Peyer's patch (tissue), 4 donors: ENCODE measurements at regions not wholly inside any gene's neighbourhood (a gene's known extent, or its start where the extent isn't known, plus 50 kb on each side); places are given as distances from the start of the nearest gene placed in this dataset.

Experiments used
- DNase-seq, 3 donors: peaks; one replicate each; pipeline ENCODE4 v3.0.0-alpha.2; 2017 to 2019
- H3K27ac ChIP-seq, 4 donors: fragments of 200-600 bp; sonication (generic); one replicate each; pipeline ENCODE4 v1.5.1; 2016 to 2019
- H3K27me3 ChIP-seq, 2 donors: fragments of 200-600 bp; sonication (generic); one replicate each; pipeline ENCODE4 v1.5.1; 2019
- H3K36me3 ChIP-seq, 3 donors: fragments of 200-600 bp; sonication (generic); one replicate each; pipeline ENCODE4 v1.5.1; 2016 to 2019
- H3K4me1 ChIP-seq, 4 donors: fragments of 200-600 bp; sonication (generic); one replicate each; pipeline ENCODE4 v1.5.1; 2016 to 2019
- H3K4me3 ChIP-seq, 4 donors: fragments of 200-600 bp; sonication (generic); 1 replicate in 3 of 4; 2 replicates in 1 of 4; pipeline ENCODE4 v1.5.1; 2016 to 2019; ENCODE audit warnings: mild to moderate bottlenecking in 1 of 4
- H3K9me3 ChIP-seq, 4 donors: fragments of 200-600 bp; sonication (generic); one replicate each; pipeline ENCODE4 v1.5.1; 2016 to 2019; ENCODE audit warnings: mild to moderate bottlenecking in 1 of 4
- CTCF ChIP-seq, 6 experiments: fragments of 450-650 bp in 4 of 6; fragments of 200-600 bp in 2 of 6; sonication (generic) in 1 of 6; IDR thresholded peaks; one replicate each; pipeline ENCODE4 v1.5.1; 2017 to 2019; ENCODE audit warnings: antibody characterized with exemption in 6 of 6, mild to moderate bottlenecking in 3 of 6, moderate library complexity in 1 of 6
- POLR2A ChIP-seq, 2 donors: fragments of 450-650 bp; IDR thresholded peaks; one replicate each; pipeline ENCODE4 v1.5.1; 2017; ENCODE audit warnings: antibody characterized with exemption in 2 of 2, mild to moderate bottlenecking in 2 of 2, moderate library complexity in 2 of 2

GRCh38 chr10:78945838-78946237 lies 122.9 kb upstream of the ZMIZ1 start:
- peaks cover 0 to 12% (median 0%) of the 10 kb centered on the region in 4 donors for H3K4me1 ChIP-seq
- no peak for DNase-seq
- H3K27me3 ChIP-seq = no peaks in the 10 kb centered on the region
- peak overlapping the region in 1 of 4 donors; percentile 21 for H3K27ac ChIP-seq
- no peaks in the 10 kb centered on the region for H3K36me3 ChIP-seq
- no peak for TF ChIP-seq POLR2A (IDR thresholded peaks at IDR 0.05)
- TF ChIP-seq CTCF (IDR thresholded peaks at IDR 0.05) = no peak
- H3K4me3 ChIP-seq = no peak overlapping the region
- no peaks in the 10 kb centered on the region for H3K9me3 ChIP-seq

DNA sequence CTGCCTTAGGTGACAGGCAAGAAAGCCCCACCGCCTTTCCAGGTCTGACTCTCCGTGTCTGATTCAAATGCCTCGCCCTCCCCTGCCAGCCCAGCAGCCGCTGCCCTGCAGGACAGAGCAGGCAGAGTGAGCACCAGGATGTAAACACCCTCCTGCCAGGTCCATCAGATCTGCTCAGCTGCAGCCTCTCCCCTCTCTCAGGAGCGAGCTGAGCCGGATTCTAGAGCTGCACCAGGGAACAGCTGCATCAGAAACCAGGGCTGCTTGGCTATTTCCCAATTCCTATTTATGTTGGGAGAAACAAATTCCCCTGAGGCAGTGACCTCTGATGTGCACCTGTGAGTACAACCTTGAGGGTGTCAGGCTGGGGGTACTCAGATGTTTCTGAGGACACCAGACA lies 121.5 kb upstream of the ZMIZ1 start:
- no peak for TF ChIP-seq POLR2A (IDR thresholded peaks at IDR 0.05)
- TF ChIP-seq CTCF (IDR thresholded peaks at IDR 0.05) = no peak
- no peaks in the 10 kb centered on the region for H3K27me3 ChIP-seq
- H3K4me1 ChIP-seq = peaks cover 0 to 12% (median 0%) of the 10 kb centered on the region in 4 donors
- no peaks in the 10 kb centered on the region for H3K9me3 ChIP-seq
- no peak overlapping the region for H3K4me3 ChIP-seq
- no peak overlapping the region for H3K27ac ChIP-seq
- no peak for DNase-seq
- no peaks in the 10 kb centered on the region for H3K36me3 ChIP-seq

GRCh38 chr10:78947733-78948132 lies 121.0 kb upstream of the ZMIZ1 start:
- no peak overlapping the region for H3K27ac ChIP-seq
- no peak overlapping the region for H3K4me3 ChIP-seq
- H3K27me3 ChIP-seq = no peaks in the 10 kb centered on the region
- H3K4me1 ChIP-seq = peaks cover 0 to 12% (median 0%) of the 10 kb centered on the region in 4 donors
- TF ChIP-seq POLR2A (IDR thresholded peaks at IDR 0.05) (no peak), CTCF (IDR thresholded peaks at IDR 0.05) (no peak)
- no peaks in the 10 kb centered on the region for H3K9me3 ChIP-seq
- H3K36me3 ChIP-seq = no peaks in the 10 kb centered on the region
- DNase-seq = no peak

GRCh38 chr10:78948621-78949030 lies 120.1 kb upstream of the ZMIZ1 start:
- Histone ChIP-seq H3K27ac (no peak overlapping the region), H3K4me3 (no peak overlapping the region), H3K4me1 (peaks cover 0 to 19% (median 0%) of the 10 kb centered on the region in 4 donors), H3K9me3 (no peaks in the 10 kb centered on the region), H3K27me3 (no peaks in the 10 kb centered on the region), H3K36me3 (no peaks in the 10 kb centered on the region)
- DNase-seq = no peak
- TF ChIP-seq CTCF (IDR thresholded peaks at IDR 0.05) (no peak), POLR2A (IDR thresholded peaks at IDR 0.05) (no peak)

DNA sequence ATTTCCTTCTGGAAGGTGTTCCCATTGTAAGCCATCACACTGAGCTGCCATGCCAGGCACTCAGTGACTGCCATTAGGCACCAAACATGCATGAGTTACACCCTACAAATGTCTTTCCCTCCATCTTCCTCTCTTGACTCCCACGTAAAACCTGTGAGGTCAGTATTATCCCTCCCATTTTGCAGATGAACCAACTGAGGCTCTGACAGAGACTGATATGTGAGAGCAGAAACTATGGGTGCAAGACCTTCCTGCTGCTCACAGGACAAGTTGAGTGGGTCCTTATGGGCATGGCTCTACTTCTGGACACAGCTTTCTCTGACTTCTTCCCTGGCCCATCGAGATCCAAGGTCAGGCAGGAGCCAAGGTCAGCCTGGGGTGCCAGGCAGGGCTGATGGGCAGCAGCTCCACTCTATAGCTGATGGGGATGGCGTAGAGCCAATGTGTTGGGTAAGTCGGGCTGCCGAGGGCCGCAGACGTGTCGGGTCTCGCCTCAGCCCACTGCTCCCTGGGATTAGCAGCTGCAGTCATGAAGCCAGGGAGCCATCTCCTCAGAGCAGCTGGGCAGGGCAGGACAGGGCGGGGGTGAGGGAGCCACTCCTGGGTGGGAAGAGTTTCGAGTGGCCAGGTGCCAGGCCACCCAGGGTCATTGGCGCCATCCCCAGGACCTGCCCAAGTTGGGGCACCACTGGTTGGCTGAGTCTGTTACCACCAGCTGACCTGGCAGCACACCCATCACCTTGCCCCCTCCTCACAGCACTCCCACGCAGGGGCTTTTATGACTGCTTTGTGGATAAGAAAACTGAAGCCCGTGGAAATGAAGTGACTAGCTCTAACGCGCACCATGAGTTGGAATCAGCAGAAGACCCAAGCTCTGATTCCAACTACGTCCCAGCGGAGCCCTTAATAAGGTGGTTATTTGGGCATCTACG lies 117.8 kb upstream of the ZMIZ1 start:
- DNase-seq = no peak

More for the DNA sequence above, 117.8 kb upstream of the ZMIZ1 start:
- Histone ChIP-seq H3K27me3 (no peaks in the 10 kb centered on the region), H3K4me3 (no peak overlapping the region), H3K9me3 (no peaks in the 10 kb centered on the region), H3K36me3 (no peaks in the 10 kb centered on the region), H3K27ac (no peak overlapping the region), H3K4me1 (peaks cover 0 to 12% (median 0%) of the 10 kb centered on the region in 4 donors)
- no peak for TF ChIP-seq CTCF (IDR thresholded peaks at IDR 0.05)
- no peak for TF ChIP-seq POLR2A (IDR thresholded peaks at IDR 0.05)
